ENCODE measurements at regions not wholly inside any gene's neighbourhood (a gene's known extent, or its start where the extent isn't known, plus 50 kb on each side); places are given as distances from the start of the nearest gene placed in this dataset.

DNA sequence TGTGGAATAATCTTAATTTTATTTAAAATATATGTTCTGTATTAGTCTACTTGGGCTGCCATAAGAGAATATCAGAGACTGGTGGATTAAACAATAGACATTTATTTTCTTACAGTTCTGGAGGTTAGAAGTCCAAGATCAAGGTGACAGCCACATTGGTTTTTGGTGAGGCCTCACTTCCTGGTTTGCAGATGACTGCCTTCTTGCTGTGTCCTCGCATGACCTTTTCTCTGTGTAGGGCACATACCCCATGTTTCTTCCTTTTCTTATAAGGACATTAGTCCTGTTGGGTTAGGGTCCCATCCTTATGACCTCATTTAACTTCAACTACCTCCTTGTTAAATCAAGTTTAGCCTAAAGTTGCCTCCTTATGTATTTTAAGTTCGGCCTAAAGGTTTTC is 202.7 kb upstream of the MPPED2 start:
- H3K27me3 ChIP-seq (replicated peaks; ENCODE audit: control insufficient read depth, insufficient read depth, low read length) = no peaks in the 10 kb centered on the region
- intact Hi-C loops (cut with micrococcal nuclease; ENCODE audit: unreplicated experiment) = no loop called here
- no peaks in the 10 kb centered on the region for H3K4me1 ChIP-seq
- Mint-ChIP-seq H3K36me3 (ENCODE audit: insufficient read depth, unreplicated experiment) (no peaks in the 10 kb centered on the region), H3K27ac (ENCODE audit: unreplicated experiment) (no peak overlapping the region), H3K9me3 (ENCODE audit: unreplicated experiment) (no peaks in the 10 kb centered on the region), H3K4me3 (ENCODE audit: unreplicated experiment) (no peak overlapping the region), H3K27me3 (ENCODE audit: insufficient read depth, unreplicated experiment) (no peaks in the 10 kb centered on the region), H3K4me1 (ENCODE audit: low read depth, unreplicated experiment) (no peaks in the 10 kb centered on the region)
- TF ChIP-seq, protein P1, sequence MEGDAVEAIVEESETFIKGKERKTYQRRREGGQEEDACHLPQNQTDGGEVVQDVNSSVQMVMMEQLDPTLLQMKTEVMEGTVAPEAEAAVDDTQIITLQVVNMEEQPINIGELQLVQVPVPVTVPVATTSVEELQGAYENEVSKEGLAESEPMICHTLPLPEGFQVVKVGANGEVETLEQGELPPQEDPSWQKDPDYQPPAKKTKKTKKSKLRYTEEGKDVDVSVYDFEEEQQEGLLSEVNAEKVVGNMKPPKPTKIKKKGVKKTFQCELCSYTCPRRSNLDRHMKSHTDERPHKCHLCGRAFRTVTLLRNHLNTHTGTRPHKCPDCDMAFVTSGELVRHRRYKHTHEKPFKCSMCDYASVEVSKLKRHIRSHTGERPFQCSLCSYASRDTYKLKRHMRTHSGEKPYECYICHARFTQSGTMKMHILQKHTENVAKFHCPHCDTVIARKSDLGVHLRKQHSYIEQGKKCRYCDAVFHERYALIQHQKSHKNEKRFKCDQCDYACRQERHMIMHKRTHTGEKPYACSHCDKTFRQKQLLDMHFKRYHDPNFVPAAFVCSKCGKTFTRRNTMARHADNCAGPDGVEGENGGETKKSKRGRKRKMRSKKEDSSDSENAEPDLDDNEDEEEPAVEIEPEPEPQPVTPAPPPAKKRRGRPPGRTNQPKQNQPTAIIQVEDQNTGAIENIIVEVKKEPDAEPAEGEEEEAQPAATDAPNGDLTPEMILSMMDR (IDR thresholded peaks at IDR 0.05; ENCODE audit: insufficient read depth in 1 of 2, low read depth in 1 of 2, low read length in 1 of 2, severe bottlenecking in 1 of 2, unreplicated experiment in 1 of 2) = no peak
- no peak overlapping the region for H3K4me3 ChIP-seq (ENCODE audit: low read depth, low read length)
- H3K36me3 ChIP-seq (ENCODE audit: control insufficient read depth, insufficient read depth, low read length) = no peaks in the 10 kb centered on the region
- no peak for DNase-seq
- POLR2A ChIA-PET = no interaction called here
- no TSS peak for BruUV-seq (replicated peaks)
- CTCF ChIA-PET = no interaction called here
- H3K9me3 ChIP-seq = no peaks in the 10 kb centered on the region

GRCh38 chr11:30786256-30787110 is 200.3 kb upstream of the MPPED2 start:
- Mint-ChIP-seq H3K9me3 (ENCODE audit: unreplicated experiment) (no peaks in the 10 kb centered on the region), H3K27ac (ENCODE audit: unreplicated experiment) (no peak overlapping the region), H3K27me3 (ENCODE audit: insufficient read depth, unreplicated experiment) (no peaks in the 10 kb centered on the region), H3K36me3 (ENCODE audit: insufficient read depth, unreplicated experiment) (no peaks in the 10 kb centered on the region), H3K4me3 (ENCODE audit: unreplicated experiment) (no peak overlapping the region), H3K4me1 (ENCODE audit: low read depth, unreplicated experiment) (no peaks in the 10 kb centered on the region)
- Histone ChIP-seq H3K4me3 (ENCODE audit: low read depth, low read length) (no peak overlapping the region), H3K27me3 (replicated peaks; ENCODE audit: control insufficient read depth, insufficient read depth, low read length) (no peaks in the 10 kb centered on the region; the same call in 1 of the 2 replicates), H3K4me1 (no peaks in the 10 kb centered on the region), H3K9me3 (no peaks in the 10 kb centered on the region), H3K36me3 (ENCODE audit: control insufficient read depth, insufficient read depth, low read length) (no peaks in the 10 kb centered on the region)
- BruUV-seq (replicated peaks) = no TSS peak
- no peak for DNase-seq
- intact Hi-C loops (cut with micrococcal nuclease; ENCODE audit: unreplicated experiment) = no loop called here
- TF ChIP-seq, protein P1 (IDR thresholded peaks at IDR 0.05; ENCODE audit: insufficient read depth in 1 of 2, low read depth in 1 of 2, low read length in 1 of 2, severe bottlenecking in 1 of 2, unreplicated experiment in 1 of 2) = no peak
- POLR2A ChIA-PET = no interaction called here
- CTCF ChIA-PET = no interaction called here

- DNase-seq = no peak
- no peak overlapping the region for H3K4me3 Mint-ChIP-seq (ENCODE audit: unreplicated experiment)
- TF ChIP-seq, protein P1 (IDR thresholded peaks at IDR 0.05; ENCODE audit: insufficient read depth in 1 of 2, low read depth in 1 of 2, low read length in 1 of 2, severe bottlenecking in 1 of 2, unreplicated experiment in 1 of 2) = no peak
- no peak overlapping the region for H3K4me3 ChIP-seq (ENCODE audit: low read depth, low read length)
- no peaks in the 10 kb centered on the region for H3K9me3 ChIP-seq
- intact Hi-C loops (cut with micrococcal nuclease; ENCODE audit: unreplicated experiment) = no loop called here
- no peaks in the 10 kb centered on the region for H3K36me3 ChIP-seq (ENCODE audit: control insufficient read depth, insufficient read depth, low read length)
- no peaks in the 10 kb centered on the region for H3K4me1 ChIP-seq
- ChIA-PET POLR2A (no interaction called here), CTCF (no interaction called here)
- no peak overlapping the region for H3K27ac Mint-ChIP-seq (ENCODE audit: unreplicated experiment)
- H3K36me3 Mint-ChIP-seq (ENCODE audit: insufficient read depth, unreplicated experiment) = no peaks in the 10 kb centered on the region
- H3K27me3 Mint-ChIP-seq (ENCODE audit: insufficient read depth, unreplicated experiment) = peaks cover 4% of the 10 kb centered on the region
- H3K4me1 Mint-ChIP-seq (ENCODE audit: low read depth, unreplicated experiment) = no peaks in the 10 kb centered on the region
- BruUV-seq (replicated peaks) = no TSS peak
- H3K9me3 Mint-ChIP-seq (ENCODE audit: unreplicated experiment) = no peaks in the 10 kb centered on the region
- H3K27me3 ChIP-seq (replicated peaks; ENCODE audit: control insufficient read depth, insufficient read depth, low read length) = no peaks in the 10 kb centered on the region; the same call in 1 of the 2 replicates
Observed at GRCh38 chr11:30778596-30778995, 192.4 kb upstream of the MPPED2 start.

All from Caco-2 (cell line).